ENCODE measurements at regions not wholly inside any gene's neighbourhood (a gene's known extent, or its start where the extent isn't known, plus 50 kb on each side); places are given as distances from the start of the nearest gene placed in this dataset.

- Histone ChIP-seq H3K27ac (no peak overlapping the region), H3K4me1 (no peaks in the 10 kb centered on the region), H3K27me3 (peaks cover 0 to 5% of the 10 kb centered on the region in 2 donors), H3K9me3 (no peaks in the 10 kb centered on the region), H3K36me3 (no peaks in the 10 kb centered on the region), H3K4me3 (no peak overlapping the region)
- no peak for ATAC-seq
- no peak for DNase-seq
- intact Hi-C loops (cut with DNase I), result no loop called here
- TF ChIP-seq CTCF (IDR thresholded peaks at IDR 0.05), result no peak
Measured at GRCh38 chr22:47225931-47226633, 463.6 kb downstream of the TBC1D22A start.

- intact Hi-C loops (cut with DNase I), result no loop called here
- no peak for ATAC-seq
Measured at GRCh38 chr22:47225080-47225930, 462.9 kb downstream of the TBC1D22A start.

More at GRCh38 chr22:47225080-47225930, 462.9 kb downstream of the TBC1D22A start:
- Histone ChIP-seq H3K9me3 (no peaks in the 10 kb centered on the region), H3K4me3 (no peak overlapping the region), H3K36me3 (no peaks in the 10 kb centered on the region), H3K27ac (no peak overlapping the region), H3K4me1 (no peaks in the 10 kb centered on the region), H3K27me3 (peaks cover 0 to 5% of the 10 kb centered on the region in 2 donors)
- DNase-seq, result no peak
- TF ChIP-seq CTCF (IDR thresholded peaks at IDR 0.05), result no peak

Small RNAs in the stretch of these regions (microRNA-seq; reads per million reads assigned to microRNA genes)
- 0 reads per million in 2 donors for gene MIR3201
- 0.14 to 2.0 reads per million in 2 donors for gene MIR3667
- gene MIR4535, result 0 reads per million in 2 donors

Measured in left lung (tissue), 4 donors.